ENCODE measurements at regions not wholly inside any gene's neighbourhood (a gene's known extent, or its start where the extent isn't known, plus 50 kb on each side); places are given as distances from the start of the nearest gene placed in this dataset.
A peak's percentile ranks its signal among the peaks of the same experiment; 100 is the strongest.

- peak; percentile 26 for DNase-seq (ENCODE audit: low spot score)
These were observed 54.7 kb upstream of the PRDM11 start for GRCh38 chr11:45091563-45092403.

GRCh38 chr11:45092404-45092785 is 54.0 kb upstream of the PRDM11 start:
- DNase-seq (ENCODE audit: low spot score), result no peak

- DNase-seq (ENCODE audit: low spot score), result no peak
These were observed 53.3 kb upstream of the PRDM11 start for GRCh38 chr11:45092901-45093760.

- no peak for DNase-seq (ENCODE audit: low spot score)
These were observed 52.5 kb upstream of the PRDM11 start for GRCh38 chr11:45093761-45094455.

- no peak for DNase-seq (ENCODE audit: low spot score)
These were observed 51.3 kb upstream of the PRDM11 start for GRCh38 chr11:45094958-45095690.

- DNase-seq (ENCODE audit: low spot score), result no peak
These were observed 50.8 kb upstream of the PRDM11 start for GRCh38 chr11:45095691-45096010.

GRCh38 chr11:45096636-45097035 is 49.8 kb upstream of the PRDM11 start:
- no peak for DNase-seq (ENCODE audit: low spot score)
